ENCODE measurements at regions not wholly inside any gene's neighbourhood (a gene's known extent, or its start where the extent isn't known, plus 50 kb on each side); places are given as distances from the start of the nearest gene placed in this dataset.

DNA sequence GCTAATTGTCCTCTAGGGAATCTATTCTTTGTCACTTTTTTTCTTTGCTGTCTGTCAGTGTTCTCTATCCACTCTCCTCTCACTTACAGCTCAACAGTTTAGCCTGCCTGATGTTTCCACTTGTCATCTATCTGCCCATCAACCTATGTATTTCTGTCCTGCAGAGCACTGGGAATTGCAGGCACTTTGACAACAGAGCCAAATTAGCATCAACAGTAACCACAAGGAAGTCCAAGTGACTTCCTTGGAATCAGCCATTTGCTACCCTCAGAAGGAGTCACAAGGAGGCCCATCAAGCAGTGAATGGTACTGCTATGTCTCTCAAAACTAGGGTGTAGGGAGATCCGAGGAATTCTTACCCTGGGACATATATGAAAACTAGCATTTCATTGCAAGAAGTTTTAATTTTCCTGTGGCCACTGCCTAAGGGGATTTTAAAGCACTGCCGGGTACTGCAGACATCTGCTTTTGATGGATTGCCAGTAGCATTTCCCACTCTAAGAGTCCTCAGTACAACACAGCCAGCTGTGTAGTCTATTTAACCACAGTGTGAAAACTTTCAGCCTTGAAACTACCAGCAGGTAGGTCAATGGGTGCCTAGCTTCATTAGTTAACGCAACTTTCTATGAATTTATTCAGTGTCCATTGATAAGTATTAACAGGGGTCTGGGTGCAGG, 898.8 kb downstream of the NTRK3 start:
- DNase-seq (ENCODE audit: low spot score) (no peak), ATAC-seq (ENCODE audit: insufficient number of reproducible peaks, low FRiP score, low read depth) (no peak)
- Histone ChIP-seq H3K36me3 (no peaks in the 10 kb centered on the region), H3K27me3 (replicated peaks; ENCODE audit: insufficient read depth) (no peaks in the 10 kb centered on the region), H3K4me1 (ENCODE audit: control insufficient read depth in 1 of 2, low read depth in 2 of 2) (no peaks in the 10 kb centered on the region), H3K27ac (no peak overlapping the region), H3K9me3 (no peaks in the 10 kb centered on the region), H3K4me3 (no peak overlapping the region)
- TF ChIP-seq, protein P1, sequence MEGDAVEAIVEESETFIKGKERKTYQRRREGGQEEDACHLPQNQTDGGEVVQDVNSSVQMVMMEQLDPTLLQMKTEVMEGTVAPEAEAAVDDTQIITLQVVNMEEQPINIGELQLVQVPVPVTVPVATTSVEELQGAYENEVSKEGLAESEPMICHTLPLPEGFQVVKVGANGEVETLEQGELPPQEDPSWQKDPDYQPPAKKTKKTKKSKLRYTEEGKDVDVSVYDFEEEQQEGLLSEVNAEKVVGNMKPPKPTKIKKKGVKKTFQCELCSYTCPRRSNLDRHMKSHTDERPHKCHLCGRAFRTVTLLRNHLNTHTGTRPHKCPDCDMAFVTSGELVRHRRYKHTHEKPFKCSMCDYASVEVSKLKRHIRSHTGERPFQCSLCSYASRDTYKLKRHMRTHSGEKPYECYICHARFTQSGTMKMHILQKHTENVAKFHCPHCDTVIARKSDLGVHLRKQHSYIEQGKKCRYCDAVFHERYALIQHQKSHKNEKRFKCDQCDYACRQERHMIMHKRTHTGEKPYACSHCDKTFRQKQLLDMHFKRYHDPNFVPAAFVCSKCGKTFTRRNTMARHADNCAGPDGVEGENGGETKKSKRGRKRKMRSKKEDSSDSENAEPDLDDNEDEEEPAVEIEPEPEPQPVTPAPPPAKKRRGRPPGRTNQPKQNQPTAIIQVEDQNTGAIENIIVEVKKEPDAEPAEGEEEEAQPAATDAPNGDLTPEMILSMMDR (IDR thresholded peaks at IDR 0.05): no peak

DNA sequence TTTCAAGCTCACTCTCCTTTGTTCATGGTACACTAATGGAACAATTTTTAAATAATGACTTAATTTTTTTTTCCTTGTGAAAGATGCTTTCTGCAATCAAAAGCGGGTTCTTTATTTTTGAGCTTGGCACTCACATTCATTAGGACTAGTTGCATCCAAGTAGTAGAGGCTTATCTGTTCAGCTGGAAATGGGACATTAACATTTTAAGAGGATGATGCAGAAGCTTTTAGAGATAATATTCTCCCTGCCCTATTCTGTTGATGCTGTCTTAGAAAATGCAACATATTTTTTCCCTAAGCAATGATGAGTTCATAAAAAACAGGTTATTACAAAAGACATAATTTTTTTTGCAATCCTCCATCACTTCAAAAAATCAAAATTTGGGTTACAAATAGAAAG, 900.6 kb downstream of the NTRK3 start:
- TF ChIP-seq, protein P1 (IDR thresholded peaks at IDR 0.05): no peak

GRCh38 chr15:87354661-87355410, 901.7 kb downstream of the NTRK3 start:
- no peaks in the 10 kb centered on the region for H3K9me3 ChIP-seq
- no peaks in the 10 kb centered on the region for H3K36me3 ChIP-seq
- no peaks in the 10 kb centered on the region for H3K27me3 ChIP-seq (replicated peaks; ENCODE audit: insufficient read depth)
- ATAC-seq (ENCODE audit: insufficient number of reproducible peaks, low FRiP score, low read depth) (no peak), DNase-seq (ENCODE audit: low spot score) (no peak)
- H3K27ac ChIP-seq: no peak overlapping the region
- no peak overlapping the region for H3K4me3 ChIP-seq
- TF ChIP-seq, protein P1 (IDR thresholded peaks at IDR 0.05): no peak
- no peaks in the 10 kb centered on the region for H3K4me1 ChIP-seq (ENCODE audit: control insufficient read depth in 1 of 2, low read depth in 2 of 2)

More for the DNA sequence above, 900.6 kb downstream of the NTRK3 start:
- Histone ChIP-seq H3K4me1 (ENCODE audit: control insufficient read depth in 1 of 2, low read depth in 2 of 2) (no peaks in the 10 kb centered on the region), H3K27ac (no peak overlapping the region), H3K9me3 (no peaks in the 10 kb centered on the region), H3K4me3 (no peak overlapping the region), H3K27me3 (replicated peaks; ENCODE audit: insufficient read depth) (no peaks in the 10 kb centered on the region), H3K36me3 (no peaks in the 10 kb centered on the region)
- ATAC-seq (ENCODE audit: insufficient number of reproducible peaks, low FRiP score, low read depth): no peak
- DNase-seq (ENCODE audit: low spot score): no peak

- no peaks in the 10 kb centered on the region for H3K36me3 ChIP-seq
- no peak overlapping the region for H3K27ac ChIP-seq
- H3K4me3 ChIP-seq: no peak overlapping the region
- DNase-seq (ENCODE audit: low spot score) (no peak), ATAC-seq (ENCODE audit: insufficient number of reproducible peaks, low FRiP score, low read depth) (no peak)
- no peaks in the 10 kb centered on the region for H3K27me3 ChIP-seq (replicated peaks; ENCODE audit: insufficient read depth)
- no peaks in the 10 kb centered on the region for H3K4me1 ChIP-seq (ENCODE audit: control insufficient read depth in 1 of 2, low read depth in 2 of 2)
- H3K9me3 ChIP-seq: no peaks in the 10 kb centered on the region
- TF ChIP-seq, protein P1 (IDR thresholded peaks at IDR 0.05): no peak
Observed at GRCh38 chr15:87349181-87349580, 907.4 kb downstream of the NTRK3 start.

DNA sequence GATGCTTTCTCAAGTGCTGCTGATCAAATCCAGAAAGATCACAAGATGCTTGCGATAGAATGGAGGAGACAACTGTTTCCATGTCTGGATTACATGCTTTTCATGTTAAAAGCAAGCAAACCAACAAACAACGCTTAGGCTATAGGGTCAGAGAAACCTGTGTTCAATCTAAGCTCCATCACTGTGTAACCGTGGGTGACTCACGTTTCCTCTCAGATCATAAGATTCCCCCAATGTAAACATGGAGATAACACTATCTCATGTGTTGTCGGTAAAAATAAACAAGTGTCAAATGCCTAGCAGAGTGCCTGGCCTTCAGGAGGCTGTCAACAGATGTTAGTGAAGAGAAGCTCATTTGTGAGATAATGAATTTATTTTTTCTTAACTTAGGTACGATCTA, 907.8 kb downstream of the NTRK3 start:
- Histone ChIP-seq H3K4me1 (ENCODE audit: control insufficient read depth in 1 of 2, low read depth in 2 of 2) (no peaks in the 10 kb centered on the region), H3K27me3 (replicated peaks; ENCODE audit: insufficient read depth) (no peaks in the 10 kb centered on the region), H3K4me3 (no peak overlapping the region), H3K36me3 (no peaks in the 10 kb centered on the region), H3K9me3 (no peaks in the 10 kb centered on the region), H3K27ac (no peak overlapping the region)
- DNase-seq (ENCODE audit: low spot score): no peak
- TF ChIP-seq, protein P1 (IDR thresholded peaks at IDR 0.05): no peak
- ATAC-seq (ENCODE audit: insufficient number of reproducible peaks, low FRiP score, low read depth): no peak
